Calu3 (cell line): ENCODE measurements at regions not wholly inside any gene's neighbourhood (a gene's known extent, or its start where the extent isn't known, plus 50 kb on each side); places are given as distances from the start of the nearest gene placed in this dataset.

Source experiments
- BruUV-seq: library from RNA; stranded (reverse); fragments of 400-500 nt; replicated peaks from 2 replicates; lab custom pipeline; 2021; lab: Mats Ljungman, UMichigan
- CTCF ChIA-PET: fragments of 300-600 bp; sonication (Branson Sonifier 250); formaldehyde crosslinking; loops from one replicate; lab custom pipeline; 2022; ENCODE audit warnings: antibody characterized with exemption; lab: Charles Lee
- DNase-seq: peaks from one replicate; pipeline ENCODE4 v3.0.0; 2022
- H3K27ac Mint-ChIP-seq: one replicate; pipeline ENCODE4 v1.8.0; 2022; ENCODE audit warnings: mixed read lengths; ENCODE audit not compliant: unreplicated experiment
- H3K27me3 Mint-ChIP-seq: one replicate; pipeline ENCODE4 v1.8.0; 2022; ENCODE audit warnings: mixed read lengths; ENCODE audit not compliant: unreplicated experiment
- H3K36me3 Mint-ChIP-seq: one replicate; pipeline ENCODE4 v1.8.0; 2022; ENCODE audit warnings: mild to moderate bottlenecking, moderate library complexity, mixed read lengths; ENCODE audit not compliant: insufficient read depth, unreplicated experiment
- H3K4me1 Mint-ChIP-seq: one replicate; pipeline ENCODE4 v1.8.0; 2022; ENCODE audit warnings: mild to moderate bottlenecking, low read depth, mixed read lengths; ENCODE audit not compliant: unreplicated experiment
- H3K4me3 Mint-ChIP-seq: one replicate; pipeline ENCODE4 v1.8.0; 2022; ENCODE audit warnings: mild to moderate bottlenecking, low read depth, moderate library complexity, mixed read lengths; ENCODE audit not compliant: unreplicated experiment
- H3K9me3 Mint-ChIP-seq: one replicate; pipeline ENCODE4 v1.8.0; 2022; ENCODE audit warnings: low read depth, mixed read lengths; ENCODE audit not compliant: unreplicated experiment
- intact Hi-C: fragments of 100-400 bp; cut with micrococcal nuclease; formaldehyde crosslinking; loops from one replicate; pipeline ENCODE4 v1.10.0; 2022; ENCODE audit not compliant: unreplicated experiment
- TF ChIP-seq, protein P1 (sequence below): fragments of 200-600 bp; IDR thresholded peaks from one replicate; pipeline ENCODE4 v1.8.0; 2022; ENCODE audit warnings: antibody characterized with exemption; ENCODE audit not compliant: unreplicated experiment

DNA sequence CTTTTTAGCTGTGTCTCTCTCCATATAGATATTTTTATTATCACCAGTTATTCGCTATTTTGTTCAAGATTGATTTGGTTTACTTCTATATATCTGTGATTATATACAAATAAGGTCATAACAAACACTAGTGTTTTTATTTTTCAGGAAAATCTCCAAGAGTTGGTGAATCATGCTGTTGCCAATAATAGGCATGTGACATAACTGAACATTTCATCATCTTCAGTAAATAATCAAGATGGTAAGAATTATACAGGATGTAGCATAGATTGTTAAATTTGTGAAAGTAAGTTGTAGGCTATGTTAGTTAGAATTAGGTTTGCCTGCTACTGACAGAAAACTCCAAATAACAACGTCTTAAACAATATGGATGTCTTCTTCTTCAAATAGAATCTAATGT lies 240.9 kb upstream of the PDE3A start:
- no peak overlapping the region for H3K27ac Mint-ChIP-seq
- BruUV-seq = no TSS peak
- DNase-seq = no peak
- CTCF ChIA-PET = no interaction called here
- H3K36me3 Mint-ChIP-seq = no peaks in the 10 kb centered on the region
- no peaks in the 10 kb centered on the region for H3K27me3 Mint-ChIP-seq
- intact Hi-C loops = no loop called here
- TF ChIP-seq, protein P1, sequence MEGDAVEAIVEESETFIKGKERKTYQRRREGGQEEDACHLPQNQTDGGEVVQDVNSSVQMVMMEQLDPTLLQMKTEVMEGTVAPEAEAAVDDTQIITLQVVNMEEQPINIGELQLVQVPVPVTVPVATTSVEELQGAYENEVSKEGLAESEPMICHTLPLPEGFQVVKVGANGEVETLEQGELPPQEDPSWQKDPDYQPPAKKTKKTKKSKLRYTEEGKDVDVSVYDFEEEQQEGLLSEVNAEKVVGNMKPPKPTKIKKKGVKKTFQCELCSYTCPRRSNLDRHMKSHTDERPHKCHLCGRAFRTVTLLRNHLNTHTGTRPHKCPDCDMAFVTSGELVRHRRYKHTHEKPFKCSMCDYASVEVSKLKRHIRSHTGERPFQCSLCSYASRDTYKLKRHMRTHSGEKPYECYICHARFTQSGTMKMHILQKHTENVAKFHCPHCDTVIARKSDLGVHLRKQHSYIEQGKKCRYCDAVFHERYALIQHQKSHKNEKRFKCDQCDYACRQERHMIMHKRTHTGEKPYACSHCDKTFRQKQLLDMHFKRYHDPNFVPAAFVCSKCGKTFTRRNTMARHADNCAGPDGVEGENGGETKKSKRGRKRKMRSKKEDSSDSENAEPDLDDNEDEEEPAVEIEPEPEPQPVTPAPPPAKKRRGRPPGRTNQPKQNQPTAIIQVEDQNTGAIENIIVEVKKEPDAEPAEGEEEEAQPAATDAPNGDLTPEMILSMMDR = no peak
- no peak overlapping the region for H3K4me3 Mint-ChIP-seq
- no peaks in the 10 kb centered on the region for H3K4me1 Mint-ChIP-seq
- H3K9me3 Mint-ChIP-seq = no peaks in the 10 kb centered on the region

DNA sequence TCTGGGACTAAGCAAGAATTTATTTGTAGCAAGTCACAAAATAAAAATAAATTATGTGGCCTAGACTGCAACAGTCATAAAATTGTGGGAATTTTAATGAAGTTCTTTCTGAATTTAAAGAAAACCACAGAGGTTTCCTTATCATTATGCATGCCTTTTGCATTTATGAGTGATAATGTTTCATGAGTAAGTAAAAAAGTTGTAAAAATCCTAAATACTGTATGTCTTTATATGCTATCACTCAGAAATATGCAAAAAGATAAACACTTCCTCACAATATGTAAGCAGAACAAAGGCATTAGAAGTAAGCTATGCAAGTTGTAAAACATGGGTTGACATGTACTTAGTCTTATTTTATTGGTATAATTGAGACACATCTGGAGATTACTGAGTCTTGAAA lies 239.4 kb upstream of the PDE3A start:
- no peaks in the 10 kb centered on the region for H3K27me3 Mint-ChIP-seq
- no peak for DNase-seq
- H3K9me3 Mint-ChIP-seq = no peaks in the 10 kb centered on the region
- no peaks in the 10 kb centered on the region for H3K4me1 Mint-ChIP-seq
- no peak overlapping the region for H3K27ac Mint-ChIP-seq
- BruUV-seq = no TSS peak
- H3K36me3 Mint-ChIP-seq = no peaks in the 10 kb centered on the region
- CTCF ChIA-PET = interaction anchor here (1.2 kb wide), 1 partner anchor 19 kb away, joined by 3 read pairs; no protein-coding TSS in a partner anchor
- no peak overlapping the region for H3K4me3 Mint-ChIP-seq
- TF ChIP-seq, protein P1 = no peak
- intact Hi-C loops = no loop called here

DNA sequence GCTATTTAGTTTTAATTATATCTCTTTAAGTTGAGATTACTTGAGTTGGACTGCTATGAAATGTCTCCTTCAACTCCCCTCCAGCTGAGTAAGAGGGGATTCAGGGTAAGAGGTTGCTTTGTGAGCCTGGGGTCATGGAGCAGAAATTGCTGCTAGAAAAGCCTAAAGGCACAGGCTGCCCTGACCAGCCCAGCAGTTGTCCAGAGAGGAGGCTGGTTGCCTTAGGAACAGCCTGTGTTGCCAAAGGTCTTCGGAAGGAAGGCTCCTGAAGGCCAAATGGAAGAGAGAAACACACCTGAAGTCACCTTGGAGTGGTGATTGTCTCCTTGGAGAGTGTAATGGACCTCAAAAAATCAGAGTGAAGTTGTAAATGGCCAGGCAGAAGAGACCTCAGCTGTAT lies 235.5 kb upstream of the PDE3A start:
- Mint-ChIP-seq H3K27me3 (no peaks in the 10 kb centered on the region), H3K36me3 (no peaks in the 10 kb centered on the region), H3K9me3 (no peaks in the 10 kb centered on the region), H3K4me3 (no peak overlapping the region), H3K4me1 (no peaks in the 10 kb centered on the region), H3K27ac (no peak overlapping the region)
- TF ChIP-seq, protein P1 = no peak
- CTCF ChIA-PET = no interaction called here
- intact Hi-C loops = no loop called here
- no TSS peak for BruUV-seq
- no peak for DNase-seq

DNA sequence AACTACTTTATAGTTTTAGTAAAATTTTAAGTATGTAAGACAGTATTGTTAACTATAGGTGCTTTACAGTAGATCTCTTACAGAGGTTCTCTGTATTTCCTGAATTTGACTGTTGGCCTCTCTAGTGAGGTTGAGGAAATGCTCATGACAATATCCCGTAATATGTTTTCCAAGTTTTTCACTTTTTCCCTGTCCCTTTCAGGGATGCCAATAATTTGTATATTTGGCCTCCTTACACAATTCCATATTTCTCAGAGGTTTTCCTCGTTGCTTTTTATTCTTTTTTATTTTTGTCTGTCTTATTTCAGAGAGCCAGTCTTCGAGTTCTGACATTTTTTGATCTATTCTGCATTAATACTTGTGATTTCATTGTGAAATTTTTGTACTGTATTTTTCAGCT lies 233.7 kb upstream of the PDE3A start:
- CTCF ChIA-PET = no interaction called here

More for the DNA sequence above, 233.7 kb upstream of the PDE3A start:
- no peaks in the 10 kb centered on the region for H3K9me3 Mint-ChIP-seq
- H3K27me3 Mint-ChIP-seq = no peaks in the 10 kb centered on the region
- H3K4me3 Mint-ChIP-seq = no peak overlapping the region
- TF ChIP-seq, protein P1 = no peak
- H3K36me3 Mint-ChIP-seq = no peaks in the 10 kb centered on the region
- intact Hi-C loops = no loop called here
- no peaks in the 10 kb centered on the region for H3K4me1 Mint-ChIP-seq
- DNase-seq = no peak
- BruUV-seq = no TSS peak
- H3K27ac Mint-ChIP-seq = no peak overlapping the region
